ENCODE measurements at regions not wholly inside any gene's neighbourhood (a gene's known extent, or its start where the extent isn't known, plus 50 kb on each side); places are given as distances from the start of the nearest gene placed in this dataset.
"Not testable (repeated sequence)": the region's sequence is repeated elsewhere in the genome, so short reads cannot be mapped to it uniquely, and the experiment has no call there.

DNA sequence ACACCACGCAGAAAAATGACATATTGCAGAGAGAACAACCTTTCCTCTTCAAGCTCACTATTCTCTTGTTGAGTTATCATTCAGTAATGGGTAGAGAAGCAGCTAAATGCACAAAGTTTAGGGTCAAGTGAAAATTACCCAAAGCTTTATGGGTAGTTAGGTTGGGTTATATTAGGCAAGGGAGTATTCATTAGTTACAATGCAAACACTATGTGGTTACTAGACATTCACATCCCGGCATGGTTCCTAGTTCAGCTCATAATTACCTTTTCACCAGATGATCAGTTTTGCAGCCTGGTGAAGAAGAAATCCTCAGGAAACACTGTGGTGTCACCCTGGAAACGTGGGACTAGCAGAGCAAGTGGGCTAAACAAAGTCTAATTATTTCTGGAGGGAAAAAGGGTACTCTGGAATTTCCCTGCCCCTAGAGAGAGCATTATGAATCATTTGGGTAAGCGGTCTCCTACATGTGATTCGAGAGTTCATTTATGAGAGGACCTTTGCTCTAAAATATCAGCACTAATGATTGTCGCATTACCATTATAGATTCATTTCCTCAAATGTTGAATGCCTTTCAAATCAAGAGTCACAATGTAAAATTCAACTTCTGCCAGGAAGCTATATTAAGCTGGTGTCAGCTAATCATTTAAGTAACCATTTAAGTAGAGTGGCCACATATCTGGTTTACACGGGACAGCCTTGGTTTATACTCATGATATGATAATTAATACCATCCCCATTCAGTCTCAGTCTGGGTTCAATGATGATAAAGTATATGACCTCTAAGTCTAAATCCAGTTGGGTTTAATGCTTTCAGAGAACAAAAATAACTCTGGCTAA is 1208.0 kb downstream of the DIAPH3 start:
- Histone ChIP-seq H3K79me2 (ENCODE audit: control insufficient read depth, insufficient read depth, low read length) (no peaks in the 10 kb centered on the region), H3K9ac (ENCODE audit: low read length) (no peak overlapping the region), H2AFZ (ENCODE audit: insufficient read depth, low read depth, low read length, poor library complexity, severe bottlenecking) (no peak overlapping the region), H3K36me3 (replicated peaks in 1 of 2; ENCODE audit: control extremely low read depth in 1 of 2, control insufficient read depth in 1 of 2, extremely low read depth in 1 of 2, insufficient read depth in 2 of 2, low read length in 1 of 2) (no peaks in the 10 kb centered on the region), H3K9me3 (ENCODE audit: control extremely low read depth in 1 of 3, control insufficient read depth in 2 of 3, insufficient read depth in 1 of 3, low read length in 2 of 3) (peaks cover 0 to 1% (median 0%) of the 10 kb centered on the region in 3 donors), H3K27ac (ENCODE audit: low read length in 2 of 2) (no peak overlapping the region), H3K4me3 (ENCODE audit: control extremely low read depth in 1 of 5, extremely low read depth in 1 of 5, insufficient read depth in 1 of 5, low read depth in 2 of 5, low read length in 4 of 5) (no peak overlapping the region), H3K27me3 (replicated peaks in 1 of 4; ENCODE audit: control extremely low read depth in 1 of 4, control insufficient read depth in 3 of 4, insufficient read depth in 4 of 4, low read length in 3 of 4) (no peaks in the 10 kb centered on the region), H4K20me1 (ENCODE audit: control insufficient read depth, insufficient read depth, low read length, poor library complexity, severe bottlenecking) (no peaks in the 10 kb centered on the region), H3K4me2 (replicated peaks; ENCODE audit: low read depth, low read length, poor library complexity, severe bottlenecking) (no peak overlapping the region), H3K4me1 (ENCODE audit: control insufficient read depth in 2 of 2, insufficient read depth in 2 of 2, low read length in 2 of 2) (peaks cover 0 to 10% of the 10 kb centered on the region in 2 donors)
- WGBS (ENCODE audit: insufficient coverage) = 66% methylated on average over 3 of the region's 7 CpGs
- ChIA-PET POLR2A (no interaction called here), CTCF (no interaction called here)
- ATAC-seq (ENCODE audit: low read depth) (no peak), DNase-seq (no peak)
- peaks cover 14% of the 10 kb centered on the region for H3K4me1 Mint-ChIP-seq
- no peak overlapping the region for H3K27ac Mint-ChIP-seq
- no peaks in the 10 kb centered on the region for H3K9me3 Mint-ChIP-seq (ENCODE audit: insufficient read depth)
- intact Hi-C loops (cut with micrococcal nuclease) = no loop called here
- H3K27me3 Mint-ChIP-seq = no peaks in the 10 kb centered on the region
- H3K4me3 Mint-ChIP-seq = no peak overlapping the region
- no peak for TF ChIP-seq EZH2 (IDR thresholded peaks at IDR 0.05; ENCODE audit: borderline replicate concordance, insufficient read depth, low read depth, low read length, poor library complexity, severe bottlenecking)
- TF ChIP-seq, protein P1, sequence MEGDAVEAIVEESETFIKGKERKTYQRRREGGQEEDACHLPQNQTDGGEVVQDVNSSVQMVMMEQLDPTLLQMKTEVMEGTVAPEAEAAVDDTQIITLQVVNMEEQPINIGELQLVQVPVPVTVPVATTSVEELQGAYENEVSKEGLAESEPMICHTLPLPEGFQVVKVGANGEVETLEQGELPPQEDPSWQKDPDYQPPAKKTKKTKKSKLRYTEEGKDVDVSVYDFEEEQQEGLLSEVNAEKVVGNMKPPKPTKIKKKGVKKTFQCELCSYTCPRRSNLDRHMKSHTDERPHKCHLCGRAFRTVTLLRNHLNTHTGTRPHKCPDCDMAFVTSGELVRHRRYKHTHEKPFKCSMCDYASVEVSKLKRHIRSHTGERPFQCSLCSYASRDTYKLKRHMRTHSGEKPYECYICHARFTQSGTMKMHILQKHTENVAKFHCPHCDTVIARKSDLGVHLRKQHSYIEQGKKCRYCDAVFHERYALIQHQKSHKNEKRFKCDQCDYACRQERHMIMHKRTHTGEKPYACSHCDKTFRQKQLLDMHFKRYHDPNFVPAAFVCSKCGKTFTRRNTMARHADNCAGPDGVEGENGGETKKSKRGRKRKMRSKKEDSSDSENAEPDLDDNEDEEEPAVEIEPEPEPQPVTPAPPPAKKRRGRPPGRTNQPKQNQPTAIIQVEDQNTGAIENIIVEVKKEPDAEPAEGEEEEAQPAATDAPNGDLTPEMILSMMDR (IDR thresholded peaks at IDR 0.05) = no peak

DNA sequence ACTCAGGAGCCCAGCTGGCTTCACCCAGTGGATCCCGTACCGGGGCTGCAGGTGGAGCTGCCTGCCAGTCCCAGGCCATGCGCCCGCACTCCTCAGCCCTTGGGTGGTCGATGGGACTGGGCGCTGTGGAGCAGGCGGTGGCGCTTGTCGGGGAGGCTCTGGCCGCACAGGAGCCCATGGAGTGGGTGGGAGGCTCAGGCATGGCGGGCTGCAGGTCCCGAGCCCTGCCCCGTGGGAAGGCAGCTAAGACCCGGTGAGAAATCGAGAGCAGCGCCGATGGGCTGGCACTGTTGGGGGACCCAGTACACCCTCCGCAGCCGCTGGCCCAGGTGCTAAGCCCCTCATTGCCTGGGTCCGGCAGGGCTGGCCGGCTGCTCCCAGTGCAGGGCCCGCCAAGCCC is 1205.6 kb downstream of the DIAPH3 start:
- H3K27ac Mint-ChIP-seq; H3K4me1 ChIP-seq (ENCODE audit: control insufficient read depth in 2 of 2, insufficient read depth in 2 of 2, low read length in 2 of 2); intact Hi-C loops (cut with micrococcal nuclease); H3K27ac ChIP-seq (ENCODE audit: low read length in 2 of 2); H3K27me3 Mint-ChIP-seq; H3K4me3 Mint-ChIP-seq; POLR2A ChIA-PET; H3K4me2 ChIP-seq (replicated peaks; ENCODE audit: low read depth, low read length, poor library complexity, severe bottlenecking); ATAC-seq (ENCODE audit: low read depth); H3K9ac ChIP-seq (ENCODE audit: low read length); H4K20me1 ChIP-seq (ENCODE audit: control insufficient read depth, insufficient read depth, low read length, poor library complexity, severe bottlenecking); CTCF ChIA-PET; H3K36me3 ChIP-seq (replicated peaks in 1 of 2; ENCODE audit: control extremely low read depth in 1 of 2, control insufficient read depth in 1 of 2, extremely low read depth in 1 of 2, insufficient read depth in 2 of 2, low read length in 1 of 2); H3K9me3 ChIP-seq (ENCODE audit: control extremely low read depth in 1 of 3, control insufficient read depth in 2 of 3, insufficient read depth in 1 of 3, low read length in 2 of 3); H2AFZ ChIP-seq (ENCODE audit: insufficient read depth, low read depth, low read length, poor library complexity, severe bottlenecking); H3K79me2 ChIP-seq (ENCODE audit: control insufficient read depth, insufficient read depth, low read length); DNase-seq; H3K9me3 Mint-ChIP-seq (ENCODE audit: insufficient read depth); H3K27me3 ChIP-seq (replicated peaks in 1 of 4; ENCODE audit: control extremely low read depth in 1 of 4, control insufficient read depth in 3 of 4, insufficient read depth in 4 of 4, low read length in 3 of 4); H3K4me3 ChIP-seq (ENCODE audit: control extremely low read depth in 1 of 5, extremely low read depth in 1 of 5, insufficient read depth in 1 of 5, low read depth in 2 of 5, low read length in 4 of 5): not testable (repeated sequence)
- 96% methylated on average over 19 of the region's 22 CpGs for WGBS (ENCODE audit: insufficient coverage)
- H3K4me1 Mint-ChIP-seq = peaks cover 14% of the 10 kb centered on the region
